ENCODE measurements at regions not wholly inside any gene's neighbourhood (a gene's known extent, or its start where the extent isn't known, plus 50 kb on each side); places are given as distances from the start of the nearest gene placed in this dataset.

GRCh38 chr1:24999426-24999825, 69.3 kb upstream of the RUNX3 start:
- no peak for DNase-seq

DNA sequence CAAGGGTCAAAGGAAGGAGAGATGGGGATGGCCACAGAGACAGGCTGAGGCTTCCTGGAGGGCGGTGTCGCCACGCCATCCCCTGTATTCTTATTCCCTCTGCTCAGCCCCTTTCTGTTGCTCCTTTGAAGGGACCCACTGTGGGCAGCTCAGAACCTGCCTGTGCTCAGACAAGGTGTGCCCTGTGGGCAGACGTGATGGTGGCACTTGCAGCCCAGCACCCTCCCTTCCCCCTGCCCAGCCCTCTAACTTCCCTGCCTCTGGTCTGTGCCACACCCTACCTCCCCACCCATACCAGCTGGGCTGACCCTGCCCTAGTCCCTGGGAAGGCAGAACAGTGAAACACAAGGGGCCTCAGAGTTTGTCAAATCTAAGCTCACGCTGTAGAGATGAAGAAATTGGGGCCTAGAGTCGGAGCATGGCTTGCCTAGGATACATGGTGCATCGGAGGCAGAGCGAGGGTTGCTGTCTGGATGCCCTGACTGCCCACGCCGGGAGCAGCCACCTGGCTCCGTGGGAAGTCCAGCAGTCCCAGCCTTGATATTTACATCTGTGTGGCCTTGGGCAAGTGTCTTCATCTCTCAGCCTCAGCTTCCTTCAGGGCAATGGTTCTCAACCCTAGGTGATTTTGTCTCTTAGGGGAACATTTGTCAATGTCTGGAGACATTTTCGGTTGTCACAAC, 68.6 kb upstream of the RUNX3 start:
- no peak for DNase-seq

DNA sequence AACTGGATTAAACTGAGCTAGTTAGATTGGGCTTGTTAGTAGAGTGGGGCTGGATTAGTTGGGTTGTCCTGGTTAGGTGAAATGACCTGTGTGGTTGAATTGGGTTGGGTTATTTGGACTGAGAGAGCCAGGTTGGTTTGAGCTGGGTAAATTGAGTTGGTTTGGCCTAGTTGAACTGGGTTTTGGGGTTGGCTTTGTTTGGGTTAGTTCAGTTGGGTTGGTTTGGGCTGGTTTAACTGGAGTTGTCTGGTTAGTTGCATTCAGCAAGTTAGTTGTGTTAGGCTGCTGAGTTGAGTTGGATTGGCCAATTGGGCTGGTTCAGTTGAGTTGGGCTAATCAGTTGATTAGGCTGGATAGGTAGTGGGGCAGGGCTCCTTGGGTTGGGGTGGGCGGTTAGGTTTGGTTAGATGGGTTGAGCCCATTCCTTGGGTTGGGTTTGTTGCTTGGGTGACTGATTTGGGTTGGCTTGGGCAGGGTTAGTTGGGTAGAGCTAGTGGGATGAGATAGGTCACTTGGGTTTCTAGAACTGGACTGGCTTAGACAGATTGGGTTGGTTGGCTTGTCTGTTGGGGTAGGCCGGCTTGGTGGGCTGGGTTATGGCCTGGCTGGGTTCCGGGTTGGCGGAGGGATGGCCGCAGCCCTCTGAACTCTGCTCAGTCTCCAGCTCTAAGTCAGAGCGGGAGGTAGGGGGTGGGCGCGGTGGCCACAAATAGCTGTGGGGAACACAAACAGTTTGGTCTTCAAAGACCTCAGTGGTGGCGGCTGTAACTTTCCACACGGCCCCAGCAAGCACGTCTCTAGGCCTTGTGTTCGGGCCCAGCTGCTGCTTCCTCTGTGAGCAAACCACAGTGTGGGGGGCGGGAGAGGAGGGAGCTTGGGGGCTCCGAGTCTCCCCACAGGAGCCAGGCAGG, 67.2 kb upstream of the RUNX3 start:
- no peak for DNase-seq

GRCh38 chr1:24996456-24996855, 66.4 kb upstream of the RUNX3 start:
- no peak for DNase-seq

DNA sequence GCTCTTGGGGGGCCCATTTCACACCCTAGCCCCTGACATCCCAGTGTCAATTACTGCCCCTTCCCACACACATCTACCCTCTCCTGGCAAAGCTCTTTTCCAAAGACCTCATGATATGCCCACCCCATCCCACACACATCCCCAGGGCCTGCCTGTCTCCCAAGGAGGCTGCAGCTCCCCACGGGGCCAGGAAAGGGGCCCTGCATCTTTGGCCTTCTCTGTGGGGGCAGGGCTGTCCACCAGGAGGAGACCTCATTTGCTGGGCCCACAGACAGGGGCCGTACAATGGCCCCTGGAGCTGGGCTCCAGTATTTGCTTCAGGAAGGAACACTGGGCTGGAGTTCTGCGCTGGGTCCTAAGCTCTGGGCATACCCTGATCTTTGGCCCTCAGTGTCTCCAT, 65.6 kb upstream of the RUNX3 start:
- no peak for DNase-seq

DNA sequence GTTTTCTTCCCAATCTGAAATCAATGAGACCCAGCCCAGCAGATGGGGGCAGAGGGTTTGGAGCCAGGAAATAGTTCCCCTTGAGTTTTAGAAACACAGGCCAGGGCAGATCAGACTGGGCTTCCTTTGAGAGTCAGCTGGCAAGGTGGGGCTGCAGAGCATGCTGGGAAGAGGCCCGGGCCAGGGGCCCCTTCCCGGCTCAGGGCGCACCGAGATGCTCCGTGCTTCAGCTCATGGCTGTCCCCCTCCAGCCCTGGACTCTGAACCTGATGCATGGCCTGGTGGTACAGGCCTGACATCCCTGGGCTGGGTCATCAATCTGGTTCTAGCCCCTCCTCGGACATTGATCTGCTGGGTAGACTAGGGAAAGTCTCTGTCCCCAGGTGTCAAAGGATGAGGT, 65.1 kb upstream of the RUNX3 start:
- DNase-seq: no peak

GRCh38 chr1:24993871-24994580, 64.0 kb upstream of the RUNX3 start:
- no peak for DNase-seq

DNA sequence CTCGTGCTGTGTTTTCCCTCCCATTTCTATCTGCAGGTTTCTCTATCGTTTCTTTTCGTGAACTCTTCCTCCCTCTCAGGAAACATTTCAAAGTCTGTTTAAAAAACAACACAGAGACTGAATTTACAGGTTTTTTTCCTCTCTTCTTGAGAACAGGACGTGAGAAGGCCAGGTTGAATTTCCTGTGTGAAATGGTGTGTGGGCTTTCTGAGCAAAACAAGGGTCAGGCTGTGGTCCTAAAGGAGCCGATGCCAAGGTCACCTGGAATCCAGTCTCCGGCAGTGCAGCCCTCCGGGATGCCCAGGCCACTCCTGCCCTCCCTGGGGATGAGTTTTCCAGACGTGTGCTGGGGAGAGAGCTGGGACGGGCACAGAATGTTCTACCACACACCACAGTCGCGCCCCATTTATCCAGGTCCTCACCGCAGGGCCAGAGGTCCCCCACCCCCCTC, 62.7 kb upstream of the RUNX3 start:
- DNase-seq: no peak

DNA sequence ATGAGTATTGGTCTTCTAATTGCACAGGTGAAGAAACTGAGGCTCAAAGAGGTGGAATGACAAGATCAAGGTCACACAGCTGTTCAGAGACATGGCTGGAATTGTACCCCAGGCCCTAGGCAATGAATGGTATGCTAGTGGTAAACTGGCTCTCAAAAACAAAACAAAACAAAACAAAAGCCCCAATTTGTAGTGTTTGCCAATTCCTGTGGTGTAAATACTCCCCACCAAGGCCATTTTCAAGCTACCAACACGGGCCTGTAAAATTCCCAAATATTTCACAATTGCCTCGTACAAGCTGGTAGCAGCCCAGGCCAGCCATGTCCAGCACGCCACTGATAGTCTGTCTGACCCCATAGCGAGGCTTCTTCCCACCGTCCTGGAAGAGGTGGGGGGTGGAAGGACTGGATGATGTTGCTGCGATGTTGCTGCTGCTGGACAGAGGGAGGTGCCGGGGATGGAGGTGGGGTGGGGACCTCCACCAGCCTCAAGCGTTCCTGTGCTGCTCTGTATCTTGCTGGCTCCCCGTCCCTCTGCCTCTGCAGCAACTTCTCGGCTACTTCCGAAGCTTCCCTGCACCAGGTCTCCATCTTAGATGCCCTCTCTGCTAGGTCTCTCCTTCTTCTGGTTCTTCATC, 62.2 kb upstream of the RUNX3 start:
- no peak for DNase-seq

DNA sequence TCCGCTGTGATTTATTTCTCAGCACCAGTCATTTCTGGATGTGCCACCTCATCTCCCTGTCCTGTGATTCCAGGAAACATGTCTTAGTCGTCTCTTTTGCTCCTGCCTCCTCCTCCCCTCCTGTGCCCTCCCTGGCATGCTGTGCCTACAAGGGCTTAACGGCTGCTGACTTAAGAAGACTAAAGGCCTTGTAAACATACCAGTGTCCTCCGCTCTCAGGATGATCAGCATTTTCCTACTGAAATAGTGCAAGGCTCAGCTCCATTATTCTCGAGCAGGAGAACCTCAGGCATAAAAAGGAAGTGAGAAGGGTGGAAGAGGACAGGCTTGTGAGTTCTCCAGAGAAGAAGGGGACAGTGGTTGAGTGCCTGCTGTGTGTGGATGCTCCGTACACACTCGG, 61.6 kb upstream of the RUNX3 start:
- no peak for DNase-seq

- no peak for DNase-seq
Observed at GRCh38 chr1:24990779-24991641, 60.9 kb upstream of the RUNX3 start.

DNA sequence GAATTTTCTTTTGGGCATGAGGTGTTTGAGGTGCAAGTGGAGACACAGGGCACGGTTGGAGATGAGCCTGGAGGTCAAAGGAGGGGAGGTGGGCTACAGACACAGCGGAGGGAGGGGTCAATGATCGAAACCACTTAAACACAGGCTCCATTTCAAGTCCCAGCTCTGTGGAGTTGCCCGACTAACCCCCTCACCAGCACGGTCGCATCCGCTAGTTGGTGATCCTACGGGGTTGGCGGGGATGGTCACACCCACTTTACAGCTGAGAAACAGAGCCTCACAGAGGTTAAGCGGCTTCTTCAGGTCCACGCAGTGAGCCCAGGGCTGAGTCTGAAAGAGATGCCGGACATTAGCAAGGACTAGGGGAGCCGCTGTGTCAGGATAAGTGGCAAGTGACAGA, 60.1 kb upstream of the RUNX3 start:
- no peak for DNase-seq

DNA sequence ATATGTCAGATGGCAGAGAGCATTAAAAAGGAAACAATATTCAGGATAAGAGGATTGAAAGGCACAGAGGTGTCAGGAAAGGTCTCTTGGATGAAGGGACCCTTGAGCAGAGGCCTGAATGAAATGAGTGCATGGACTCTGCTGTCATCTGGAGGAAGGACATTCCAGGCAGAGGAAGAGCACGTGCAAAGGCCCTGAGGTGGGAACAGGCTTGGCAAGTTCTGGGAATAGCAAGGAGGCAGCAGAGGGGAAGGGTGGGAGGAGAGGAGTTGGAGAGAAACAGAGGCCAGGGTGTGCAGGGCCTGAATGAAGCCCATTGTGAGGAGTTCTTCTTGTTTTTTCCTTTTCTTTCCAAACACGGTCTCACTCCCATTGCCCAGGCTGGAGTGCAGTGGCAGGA, 59.0 kb upstream of the RUNX3 start:
- no peak for DNase-seq

GRCh38 chr1:24988558-24988912, 58.5 kb upstream of the RUNX3 start:
- no peak for DNase-seq

GRCh38 chr1:24987875-24988557, 57.9 kb upstream of the RUNX3 start:
- no peak for DNase-seq

DNA sequence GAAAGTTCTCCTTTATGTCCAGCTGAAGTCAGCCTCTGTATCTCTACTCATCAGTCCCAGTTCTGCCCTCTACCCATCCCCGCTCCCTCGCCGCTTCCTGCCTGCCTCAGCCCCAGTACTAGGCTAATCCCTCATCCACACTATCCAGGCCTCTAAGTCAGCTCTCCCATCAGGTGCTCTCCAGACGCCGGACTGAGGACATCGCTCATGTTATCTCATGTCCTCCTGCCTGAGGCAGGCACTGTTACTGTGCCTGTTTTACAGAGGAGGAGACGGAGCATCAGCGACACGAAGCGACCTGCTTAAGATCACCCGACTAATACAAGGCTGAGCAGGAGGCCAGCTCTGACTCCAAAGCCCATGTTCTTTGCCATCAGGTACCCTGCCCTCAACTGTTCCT, 57.3 kb upstream of the RUNX3 start:
- no peak for DNase-seq

- DNase-seq: peak; percentile 90
Observed at GRCh38 chr1:24986372-24986965, 56.4 kb upstream of the RUNX3 start.

DNA sequence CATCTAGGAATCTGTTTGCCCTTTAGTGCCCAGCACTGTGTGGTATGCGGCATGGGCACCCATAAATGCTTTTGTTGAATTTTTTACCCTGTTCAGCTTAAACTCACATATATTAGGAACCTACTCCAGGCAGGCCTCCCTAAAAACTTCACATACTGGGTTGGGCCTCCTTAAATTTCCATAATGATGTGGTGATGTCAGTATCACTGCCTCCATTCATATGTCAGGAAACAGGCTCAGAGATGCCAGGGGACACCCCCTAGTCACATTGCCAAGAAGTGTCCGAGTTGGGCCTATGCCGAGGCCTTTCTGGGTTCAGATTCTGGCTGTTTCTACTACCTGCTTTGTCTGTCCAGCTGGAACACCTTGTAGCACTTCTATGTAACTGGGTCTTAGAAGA, 55.7 kb upstream of the RUNX3 start:
- DNase-seq: no peak

DNA sequence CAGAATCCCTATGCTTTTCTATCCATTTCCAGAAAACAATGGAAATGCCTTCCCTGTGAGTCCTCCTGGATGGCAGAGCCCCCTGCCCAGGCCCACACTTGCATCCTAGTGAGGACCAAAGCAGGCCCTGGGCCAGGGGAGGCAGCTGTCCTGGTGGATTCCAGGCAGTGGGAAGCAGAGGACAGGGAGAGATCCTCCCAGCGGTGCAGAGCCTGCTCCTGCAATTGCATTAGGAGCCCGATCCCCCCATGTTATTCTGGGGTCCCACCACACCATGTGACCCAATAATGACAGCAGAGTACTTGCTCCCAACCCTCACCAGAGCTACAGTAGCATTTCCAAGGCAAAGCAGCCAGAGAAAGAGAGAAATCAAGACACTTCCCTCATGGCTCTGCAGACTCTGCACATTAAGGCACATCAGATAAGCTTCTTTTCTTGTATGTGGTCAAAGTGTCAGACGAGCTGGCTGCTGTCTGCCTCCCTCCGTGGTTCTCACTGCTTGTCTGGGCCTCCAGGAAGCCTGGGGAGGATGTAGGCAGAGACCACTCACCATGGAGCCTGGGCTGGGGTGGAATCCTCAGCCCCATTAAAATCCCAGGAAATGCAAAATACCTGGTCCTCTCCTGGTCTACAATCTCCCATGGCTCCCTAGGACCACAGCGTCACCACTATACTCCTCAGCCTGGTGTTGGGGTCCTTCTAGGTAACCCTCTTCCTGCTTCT, 54.9 kb upstream of the RUNX3 start:
- no peak for DNase-seq

- no peak for DNase-seq
Observed at GRCh38 chr1:24984300-24984699, 54.2 kb upstream of the RUNX3 start.
